Hepatocyte (in vitro differentiated cells): ENCODE measurements at regions not wholly inside any gene's neighbourhood (a gene's known extent, or its start where the extent isn't known, plus 50 kb on each side); places are given as distances from the start of the nearest gene placed in this dataset.

ENCODE experiments used
- DNase-seq: peaks from one replicate; pipeline ENCODE4 v3.0.0-alpha.2; 2016; ENCODE audit warnings: low spot score
- H2AFZ ChIP-seq: fragments of 200-600 bp; sonication (generic); 2 replicates; pipeline ENCODE4 v1.6.0; 2016; ENCODE audit warnings: antibody characterized with exemption, mild to moderate bottlenecking
- H3K27ac ChIP-seq: fragments of 200-600 bp; sonication (generic); 2 replicates; pipeline ENCODE4 v1.5.1; 2016; ENCODE audit warnings: mild to moderate bottlenecking
- H3K27me3 ChIP-seq: fragments of 200-600 bp; sonication (generic); 2 replicates; pipeline ENCODE4 v1.6.1; 2016
- H3K36me3 ChIP-seq: fragments of 200-600 bp; sonication (generic); replicated peaks from 2 replicates; pipeline ENCODE4 v1.5.1; 2016; ENCODE audit warnings: low read depth; ENCODE audit not compliant: insufficient read depth
- H3K4me1 ChIP-seq: fragments of 200-600 bp; sonication (generic); 2 replicates; pipeline ENCODE4 v1.5.1; 2016; ENCODE audit warnings: mild to moderate bottlenecking, moderate library complexity; ENCODE audit not compliant: insufficient read depth
- H3K4me2 ChIP-seq: fragments of 200-600 bp; sonication (generic); 2 replicates; pipeline ENCODE4 v1.6.0; 2016
- H3K4me3 ChIP-seq: fragments of 200-600 bp; sonication (generic); 2 replicates; pipeline ENCODE4 v1.5.1; 2016; ENCODE audit warnings: mild to moderate bottlenecking
- H3K79me2 ChIP-seq: fragments of 200-600 bp; sonication (generic); 2 replicates; pipeline ENCODE4 v1.6.0; 2017; ENCODE audit warnings: mild to moderate bottlenecking
- H3K9me2 ChIP-seq: fragments of 200-600 bp; sonication (generic); replicated peaks from 2 replicates; pipeline ENCODE4 v1.6.0; 2017; ENCODE audit warnings: mild to moderate bottlenecking; ENCODE audit not compliant: insufficient read depth
- H3K9me3 ChIP-seq: fragments of 200-600 bp; sonication (generic); 2 replicates; pipeline ENCODE4 v1.5.1; 2016; ENCODE audit warnings: low read depth, mild to moderate bottlenecking
- H4K20me1 ChIP-seq: fragments of 200-600 bp; sonication (generic); 2 replicates; pipeline ENCODE4 v1.6.0; 2016; ENCODE audit warnings: mild to moderate bottlenecking; ENCODE audit not compliant: insufficient read depth, poor library complexity, severe bottlenecking
- EZH2 ChIP-seq: fragments of 200-600 bp; sonication (generic); IDR thresholded peaks from 2 replicates; pipeline ENCODE4 v1.6.1; 2016; ENCODE audit warnings: antibody characterized with exemption, mild to moderate bottlenecking, borderline replicate concordance
- EZH2phosphoT487 ChIP-seq: fragments of 200-600 bp; sonication (generic); IDR thresholded peaks from one replicate; pipeline ENCODE4 v1.6.1; 2018; ENCODE audit warnings: antibody characterized with exemption, mild to moderate bottlenecking, low read depth, moderate library complexity; ENCODE audit not compliant: unreplicated experiment, severe bottlenecking
- WGBS: methylation state at CpG from one replicate; pipeline ENCODE4 v1.1.6; 2016; ENCODE audit warnings: low lambda C conversion rate; ENCODE audit errors: missing lambda C conversion rate; 5-methylcytosine and 5-hydroxymethylcytosine counted together
- TF ChIP-seq, protein P1 (sequence below): fragments of 200-600 bp; sonication (generic); IDR thresholded peaks from 2 replicates; pipeline ENCODE4 v1.5.1; 2016; ENCODE audit warnings: antibody characterized with exemption, mild to moderate bottlenecking; ENCODE audit not compliant: poor library complexity

DNA sequence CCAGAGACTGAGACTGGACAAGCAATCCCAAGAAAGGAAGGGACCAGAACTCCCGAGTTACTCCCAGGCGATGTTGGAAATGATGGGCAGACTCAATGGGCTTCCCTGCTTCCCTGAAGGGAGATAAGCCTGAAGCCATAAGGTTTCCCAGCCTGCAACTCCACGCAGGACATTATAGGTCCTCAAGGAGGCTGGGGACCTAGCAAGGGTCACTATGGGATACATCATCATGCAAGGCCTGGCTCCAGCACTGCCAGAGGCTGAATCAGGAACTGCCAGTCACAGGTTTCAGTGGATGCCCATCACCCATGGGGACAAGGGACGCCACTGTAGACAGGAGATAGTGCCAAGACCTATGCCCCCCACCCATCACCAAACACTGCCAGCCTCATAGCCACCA, 338.7 kb downstream of the IRS2 start:
- H4K20me1 ChIP-seq: no peaks in the 10 kb centered on the region
- whole genome bisulfite sequencing: 94% methylated on average over 4 of the region's 4 CpGs
- H3K36me3 ChIP-seq: no peaks in the 10 kb centered on the region
- H3K27ac ChIP-seq: no peak overlapping the region
- H3K9me2 ChIP-seq: no peaks in the 10 kb centered on the region
- no peaks in the 10 kb centered on the region for H3K27me3 ChIP-seq
- H3K4me3 ChIP-seq: no peak overlapping the region
- H3K9me3 ChIP-seq: no peaks in the 10 kb centered on the region
- DNase-seq: no peak
- no peak for TF ChIP-seq EZH2
- TF ChIP-seq EZH2phosphoT487: no peak
- TF ChIP-seq, protein P1, sequence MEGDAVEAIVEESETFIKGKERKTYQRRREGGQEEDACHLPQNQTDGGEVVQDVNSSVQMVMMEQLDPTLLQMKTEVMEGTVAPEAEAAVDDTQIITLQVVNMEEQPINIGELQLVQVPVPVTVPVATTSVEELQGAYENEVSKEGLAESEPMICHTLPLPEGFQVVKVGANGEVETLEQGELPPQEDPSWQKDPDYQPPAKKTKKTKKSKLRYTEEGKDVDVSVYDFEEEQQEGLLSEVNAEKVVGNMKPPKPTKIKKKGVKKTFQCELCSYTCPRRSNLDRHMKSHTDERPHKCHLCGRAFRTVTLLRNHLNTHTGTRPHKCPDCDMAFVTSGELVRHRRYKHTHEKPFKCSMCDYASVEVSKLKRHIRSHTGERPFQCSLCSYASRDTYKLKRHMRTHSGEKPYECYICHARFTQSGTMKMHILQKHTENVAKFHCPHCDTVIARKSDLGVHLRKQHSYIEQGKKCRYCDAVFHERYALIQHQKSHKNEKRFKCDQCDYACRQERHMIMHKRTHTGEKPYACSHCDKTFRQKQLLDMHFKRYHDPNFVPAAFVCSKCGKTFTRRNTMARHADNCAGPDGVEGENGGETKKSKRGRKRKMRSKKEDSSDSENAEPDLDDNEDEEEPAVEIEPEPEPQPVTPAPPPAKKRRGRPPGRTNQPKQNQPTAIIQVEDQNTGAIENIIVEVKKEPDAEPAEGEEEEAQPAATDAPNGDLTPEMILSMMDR: no peak
- H3K4me2 ChIP-seq: no peak overlapping the region
- H2AFZ ChIP-seq: no peak overlapping the region
- no peaks in the 10 kb centered on the region for H3K4me1 ChIP-seq
- no peaks in the 10 kb centered on the region for H3K79me2 ChIP-seq

DNA sequence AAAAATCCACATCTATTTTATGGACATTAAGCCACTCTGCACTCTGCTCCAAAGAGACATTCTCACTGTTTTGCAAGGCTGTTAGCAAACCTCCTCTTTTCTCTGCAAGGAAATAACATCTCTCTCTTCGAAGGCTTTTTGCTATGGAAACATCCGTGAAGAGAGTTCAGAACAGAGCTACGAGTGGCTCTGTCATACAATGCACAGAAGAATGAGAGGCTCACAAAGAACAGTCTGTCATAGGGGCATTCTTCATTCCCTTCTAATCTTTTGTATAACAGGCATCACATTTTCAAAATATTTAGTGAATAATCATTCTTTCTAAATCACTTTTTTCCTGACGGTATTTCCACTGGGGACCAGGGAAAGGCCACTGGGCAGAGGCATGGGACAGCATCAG, 346.1 kb downstream of the IRS2 start:
- 89% methylated on average over 4 of the region's 4 CpGs for WGBS
- no peaks in the 10 kb centered on the region for H3K36me3 ChIP-seq
- H3K4me2 ChIP-seq: no peak overlapping the region
- H3K9me3 ChIP-seq: no peaks in the 10 kb centered on the region
- no peaks in the 10 kb centered on the region for H3K9me2 ChIP-seq
- no peak overlapping the region for H3K27ac ChIP-seq
- H3K79me2 ChIP-seq: no peaks in the 10 kb centered on the region
- H2AFZ ChIP-seq: no peak overlapping the region
- no peak for TF ChIP-seq EZH2
- no peak for TF ChIP-seq EZH2phosphoT487
- H4K20me1 ChIP-seq: no peaks in the 10 kb centered on the region
- DNase-seq: no peak
- H3K27me3 ChIP-seq: no peaks in the 10 kb centered on the region
- H3K4me1 ChIP-seq: no peaks in the 10 kb centered on the region
- no peak overlapping the region for H3K4me3 ChIP-seq

DNA sequence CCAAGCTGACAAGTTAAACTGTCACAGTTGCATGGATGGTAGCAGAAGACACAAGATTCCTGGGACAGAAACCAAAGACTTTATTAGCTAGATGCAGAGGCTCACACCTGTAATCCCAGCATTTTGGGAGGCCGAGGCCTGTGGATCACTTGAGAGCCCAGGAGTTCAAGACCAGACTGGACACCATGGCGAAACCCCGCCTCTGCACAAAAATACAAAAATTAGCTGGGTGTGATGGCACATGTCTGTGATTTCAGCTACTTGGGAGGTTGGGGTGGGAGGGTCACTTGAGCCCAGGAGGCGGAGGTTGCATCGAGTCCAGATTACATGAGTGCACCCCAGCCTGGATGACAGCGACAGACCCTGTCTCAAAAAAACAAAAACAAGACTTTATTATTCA, 346.6 kb downstream of the IRS2 start:
- Histone ChIP-seq H3K4me3 (no peak overlapping the region), H3K9me2 (no peaks in the 10 kb centered on the region), H3K36me3 (no peaks in the 10 kb centered on the region), H3K27me3 (no peaks in the 10 kb centered on the region), H3K4me1 (no peaks in the 10 kb centered on the region), H2AFZ (no peak overlapping the region), H3K79me2 (no peaks in the 10 kb centered on the region), H3K27ac (no peak overlapping the region), H3K4me2 (no peak overlapping the region), H4K20me1 (no peaks in the 10 kb centered on the region), H3K9me3 (no peaks in the 10 kb centered on the region)
- DNase-seq: no peak
- TF ChIP-seq EZH2 (no peak), EZH2phosphoT487 (no peak)
- TF ChIP-seq, protein P1: no peak
- 97% methylated on average over 6 of the region's 6 CpGs for whole genome bisulfite sequencing

GRCh38 chr13:109436841-109437240, 349.5 kb downstream of the IRS2 start:
- WGBS: 94% methylated on average over 2 of the region's 2 CpGs
- H4K20me1 ChIP-seq: no peaks in the 10 kb centered on the region
- no peaks in the 10 kb centered on the region for H3K9me2 ChIP-seq
- no peak overlapping the region for H3K27ac ChIP-seq
- no peaks in the 10 kb centered on the region for H3K79me2 ChIP-seq
- H2AFZ ChIP-seq: no peak overlapping the region
- no peak for DNase-seq
- no peak overlapping the region for H3K4me3 ChIP-seq
- H3K36me3 ChIP-seq: no peaks in the 10 kb centered on the region
- H3K4me2 ChIP-seq: no peak overlapping the region
- no peaks in the 10 kb centered on the region for H3K4me1 ChIP-seq
- TF ChIP-seq EZH2phosphoT487: no peak
- TF ChIP-seq, protein P1: no peak
- no peak for TF ChIP-seq EZH2
- H3K27me3 ChIP-seq: no peaks in the 10 kb centered on the region
- H3K9me3 ChIP-seq: peaks cover 4% of the 10 kb centered on the region
